T47D (cell line): ENCODE measurements at regions not wholly inside any gene's neighbourhood (a gene's known extent, or its start where the extent isn't known, plus 50 kb on each side); places are given as distances from the start of the nearest gene placed in this dataset.

Experiments used
- DNase-seq, 2 experiments: peaks; one replicate each; pipeline versions ENCODE4 v3.0.0 to v3.0.0-alpha.2; 2011 to 2012; ENCODE audit warnings: low read depth in 1 of 2, low spot score in 1 of 2
- JUND ChIP-seq: IDR thresholded peaks from 2 replicates; pipeline ENCODE4 v1.6.1; 2012; ENCODE audit warnings: low read depth
- in situ Hi-C: cut with HindIII; loops from 2 replicates; pipeline ENCODE4 v1.10.0; 2016; ENCODE audit warnings: low sequenced_read_pairs, low pct_unique_long_range_greater_than_20kb

DNA sequence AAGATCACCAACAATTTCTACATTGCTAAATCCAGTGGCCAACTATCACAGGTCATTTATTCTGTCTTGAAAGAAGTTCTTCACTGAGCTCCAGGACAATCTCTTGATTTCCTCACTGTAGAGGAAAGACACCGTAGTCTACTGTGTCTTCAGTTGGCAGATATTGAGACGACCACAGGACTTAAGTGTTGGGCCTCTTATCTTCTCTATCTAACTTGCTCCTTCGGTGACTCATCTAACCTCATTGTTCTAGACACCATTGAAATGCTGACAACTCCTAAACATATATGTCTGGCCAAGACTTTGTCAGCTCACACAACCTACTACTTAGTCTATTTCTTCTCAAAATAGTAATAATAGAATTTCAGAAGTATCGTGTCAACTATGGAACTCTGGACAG lies 425.8 kb downstream of the ARAP2 start:
- TF ChIP-seq JUND, result no peak
- in situ Hi-C loops, result no loop called here
- no peak for DNase-seq

- TF ChIP-seq JUND, result no peak
- no peak for DNase-seq
- in situ Hi-C loops, result no loop called here
These were observed 424.3 kb downstream of the ARAP2 start for GRCh38 chr4:35820003-35820402.

DNA sequence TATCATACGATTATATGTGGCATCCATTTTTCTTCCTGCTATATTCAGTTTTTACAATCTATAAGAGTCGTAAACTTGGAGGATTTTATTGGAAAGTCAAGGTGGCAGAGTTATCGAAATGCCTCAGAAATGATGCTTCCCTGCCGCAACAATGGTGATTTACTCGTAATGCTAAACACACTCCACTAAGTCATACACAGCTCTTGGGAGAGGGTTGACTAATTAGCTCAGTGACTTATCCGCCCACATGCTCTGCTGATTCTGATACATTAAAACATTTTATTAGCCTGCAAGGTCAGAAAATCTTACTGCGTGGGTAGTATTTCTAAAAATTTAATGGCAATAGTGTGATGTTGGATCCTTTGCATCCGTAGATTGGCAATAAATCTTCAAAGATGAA lies 420.1 kb downstream of the ARAP2 start:
- in situ Hi-C loops, result no loop called here
- no peak for DNase-seq
- no peak for TF ChIP-seq JUND

DNA sequence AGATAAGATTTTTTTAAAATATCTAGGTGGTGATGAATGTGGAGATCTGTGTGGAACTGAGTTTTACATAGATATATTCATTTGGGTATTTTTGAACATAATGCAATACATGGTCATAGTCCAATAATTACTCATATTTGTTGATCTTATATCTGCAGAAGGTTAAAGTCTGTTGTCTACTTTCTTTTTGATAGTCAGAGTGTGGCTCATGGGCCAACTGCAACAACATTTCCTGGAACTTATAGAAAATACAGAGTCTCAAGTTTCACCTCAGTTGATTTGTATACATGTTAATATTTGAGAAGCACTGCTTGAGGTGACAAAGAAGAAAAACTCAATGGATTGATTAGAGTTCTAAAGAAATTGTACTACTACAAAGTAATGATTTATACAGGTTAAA lies 408.4 kb downstream of the ARAP2 start:
- DNase-seq, result no peak
- in situ Hi-C loops, result no loop called here
- no peak for TF ChIP-seq JUND

- TF ChIP-seq JUND, result no peak
- DNase-seq, result no peak
- in situ Hi-C loops, result no loop called here
These were observed 407.7 kb downstream of the ARAP2 start for GRCh38 chr4:35836596-35836995.

DNA sequence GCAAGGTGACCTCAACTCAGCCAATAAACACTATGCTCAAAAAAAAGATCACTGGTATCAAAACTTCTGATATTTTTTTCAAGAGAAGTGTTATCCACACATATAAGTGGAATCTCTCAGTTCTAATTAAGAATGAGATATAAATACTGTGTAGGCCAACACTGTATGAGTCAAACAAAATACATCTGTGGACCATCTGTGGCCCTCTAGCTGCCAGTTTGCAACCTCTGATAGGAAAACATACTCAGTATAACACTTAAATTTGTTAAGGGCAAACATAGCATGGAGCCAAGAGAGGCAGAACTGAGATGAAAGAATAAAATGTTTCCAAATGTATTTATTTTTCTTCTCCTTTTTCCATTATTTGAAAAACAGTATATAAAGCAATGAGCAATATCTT lies 377.3 kb downstream of the ARAP2 start:
- no peak for DNase-seq
- TF ChIP-seq JUND, result no peak
- in situ Hi-C loops, result no loop called here

GRCh38 chr4:35872273-35872672 lies 372.0 kb downstream of the ARAP2 start:
- no peak for TF ChIP-seq JUND
- DNase-seq, result no peak
- in situ Hi-C loops, result no loop called here

GRCh38 chr4:35879479-35879878 lies 364.8 kb downstream of the ARAP2 start:
- TF ChIP-seq JUND, result no peak
- DNase-seq, result no peak
- in situ Hi-C loops, result no loop called here

- in situ Hi-C loops, result no loop called here
- TF ChIP-seq JUND, result no peak
- no peak for DNase-seq
These were observed 361.2 kb downstream of the ARAP2 start for GRCh38 chr4:35883108-35883507.

GRCh38 chr4:35884714-35885480 lies 359.4 kb downstream of the ARAP2 start:
- TF ChIP-seq JUND, result no peak
- DNase-seq, result no peak
- in situ Hi-C loops, result no loop called here

GRCh38 chr4:35897808-35898207 lies 346.5 kb downstream of the ARAP2 start:
- in situ Hi-C loops, result no loop called here
- TF ChIP-seq JUND, result no peak
- DNase-seq, result no peak

- in situ Hi-C loops, result no loop called here
- DNase-seq, result no peak
- TF ChIP-seq JUND, result no peak
These were observed 343.7 kb downstream of the ARAP2 start for GRCh38 chr4:35900286-35901243.

DNA sequence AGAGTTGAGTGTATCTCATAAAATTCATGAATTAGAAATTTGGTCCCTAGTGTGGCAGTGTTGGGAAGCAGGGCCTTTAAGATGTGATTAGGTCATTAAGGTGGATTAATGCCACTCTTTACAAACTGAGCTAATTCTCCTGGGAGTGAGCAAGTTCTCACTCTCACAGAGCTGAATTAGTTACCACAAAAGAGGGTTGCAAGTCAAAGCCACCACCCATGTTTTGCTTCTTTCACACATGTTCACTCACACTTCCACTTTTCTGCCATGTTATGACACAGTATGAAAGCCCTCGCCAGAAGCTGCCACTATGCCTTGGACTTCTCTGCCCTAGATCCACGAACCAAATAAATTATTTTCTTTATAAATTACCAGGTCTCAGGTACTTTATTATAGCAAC lies 332.1 kb downstream of the ARAP2 start:
- no peak for DNase-seq
- no peak for TF ChIP-seq JUND
- in situ Hi-C loops, result no loop called here

- in situ Hi-C loops, result no loop called here
- no peak for TF ChIP-seq JUND
- no peak for DNase-seq
These were observed 325.8 kb downstream of the ARAP2 start for GRCh38 chr4:35918491-35918977.
